ENCODE measurements at regions not wholly inside any gene's neighbourhood (a gene's known extent, or its start where the extent isn't known, plus 50 kb on each side); places are given as distances from the start of the nearest gene placed in this dataset.
"Not testable (repeated sequence)": the region's sequence is repeated elsewhere in the genome, so short reads cannot be mapped to it uniquely, and the experiment has no call there.

DNA sequence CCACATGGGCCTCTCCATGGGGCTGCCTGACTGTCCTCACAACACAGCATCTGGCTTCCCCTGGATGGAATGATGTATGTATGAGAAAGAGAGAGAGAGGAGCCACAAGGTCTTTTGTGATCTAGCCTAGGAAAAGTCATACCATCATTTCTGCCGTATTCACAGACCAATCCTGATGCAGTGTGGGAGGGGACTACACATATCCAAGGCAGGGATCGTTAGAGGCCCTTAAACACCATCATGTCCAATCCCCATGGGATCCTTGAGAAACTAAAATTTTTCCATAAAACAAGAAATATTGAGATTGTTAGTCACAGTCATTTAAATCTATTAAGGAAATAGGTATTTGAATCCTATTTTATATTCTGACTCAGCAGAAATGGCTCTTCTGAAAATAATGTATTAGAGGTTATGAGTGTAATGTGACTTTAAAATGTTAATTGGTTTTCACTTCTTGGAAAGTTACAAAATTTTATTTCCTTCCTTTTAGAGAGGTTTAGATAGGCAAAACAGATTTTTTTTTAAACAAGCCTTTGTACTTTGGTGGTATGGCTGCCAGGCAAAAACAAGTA is 65.1 kb upstream of the TSC22D2 start:
- Histone ChIP-seq H3K4me3 (ENCODE audit: low read length) (no peak overlapping the region), H3K27me3 (ENCODE audit: control insufficient read depth, insufficient read depth, low read length) (no peaks in the 10 kb centered on the region), H3K4me1 (ENCODE audit: control insufficient read depth, low read depth, low read length) (peaks cover 33% of the 10 kb centered on the region), H3K27ac (ENCODE audit: low read length) (no peak overlapping the region), H3K9me3 (ENCODE audit: control insufficient read depth, low read depth, low read length) (no peaks in the 10 kb centered on the region), H3K36me3 (ENCODE audit: control insufficient read depth, low read depth, low read length) (no peaks in the 10 kb centered on the region), H3K9ac (ENCODE audit: low read length) (no peak overlapping the region)

GRCh38 chr3:150341891-150342290 is 66.2 kb upstream of the TSC22D2 start:
- Histone ChIP-seq H3K4me3 (ENCODE audit: low read length) (no peak overlapping the region), H3K9ac (ENCODE audit: low read length) (no peak overlapping the region), H3K27ac (ENCODE audit: low read length) (no peak overlapping the region), H3K9me3 (ENCODE audit: control insufficient read depth, low read depth, low read length) (no peaks in the 10 kb centered on the region), H3K4me1 (ENCODE audit: control insufficient read depth, low read depth, low read length) (peaks cover 26% of the 10 kb centered on the region), H3K27me3 (ENCODE audit: control insufficient read depth, insufficient read depth, low read length) (no peaks in the 10 kb centered on the region), H3K36me3 (ENCODE audit: control insufficient read depth, low read depth, low read length) (no peaks in the 10 kb centered on the region)

GRCh38 chr3:150336363-150336762 is 71.7 kb upstream of the TSC22D2 start:
- H3K4me1 ChIP-seq (ENCODE audit: control insufficient read depth, low read depth, low read length), result peaks cover 17% of the 10 kb centered on the region
- not testable (repeated sequence) for H3K27me3 ChIP-seq (ENCODE audit: control insufficient read depth, insufficient read depth, low read length); H3K4me3 ChIP-seq (ENCODE audit: low read length); H3K9ac ChIP-seq (ENCODE audit: low read length); H3K27ac ChIP-seq (ENCODE audit: low read length); H3K36me3 ChIP-seq (ENCODE audit: control insufficient read depth, low read depth, low read length); H3K9me3 ChIP-seq (ENCODE audit: control insufficient read depth, low read depth, low read length)

- Histone ChIP-seq H3K9me3 (ENCODE audit: control insufficient read depth, low read depth, low read length) (no peaks in the 10 kb centered on the region), H3K27ac (ENCODE audit: low read length) (no peak overlapping the region), H3K36me3 (ENCODE audit: control insufficient read depth, low read depth, low read length) (no peaks in the 10 kb centered on the region), H3K4me3 (ENCODE audit: low read length) (peak overlapping the region; percentile 21), H3K4me1 (ENCODE audit: control insufficient read depth, low read depth, low read length) (peaks cover 17% of the 10 kb centered on the region), H3K27me3 (ENCODE audit: control insufficient read depth, insufficient read depth, low read length) (no peaks in the 10 kb centered on the region), H3K9ac (ENCODE audit: low read length) (no peak overlapping the region)
These were observed 72.5 kb upstream of the TSC22D2 start for GRCh38 chr3:150335631-150336030.

DNA sequence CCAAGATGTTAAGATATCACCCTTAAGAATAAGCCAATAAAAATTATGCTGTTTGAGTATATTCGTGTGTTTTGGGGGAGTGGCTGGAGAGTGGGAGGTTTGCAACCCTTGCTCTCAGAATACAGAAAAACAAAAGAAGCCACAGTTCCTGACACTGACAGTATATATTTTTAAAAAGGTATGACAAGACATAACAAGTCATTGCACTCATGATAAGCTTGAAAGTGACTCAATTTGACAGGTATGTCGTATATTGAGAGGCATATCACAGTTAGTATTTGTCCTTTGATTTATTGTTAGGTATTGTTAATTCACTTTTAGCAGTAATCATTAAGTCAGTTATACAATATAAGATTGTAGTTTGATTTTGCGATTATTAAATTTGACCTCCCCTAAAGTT is 73.1 kb upstream of the TSC22D2 start:
- Histone ChIP-seq H3K4me3 (ENCODE audit: low read length) (no peak overlapping the region), H3K9ac (ENCODE audit: low read length) (no peak overlapping the region), H3K27me3 (ENCODE audit: control insufficient read depth, insufficient read depth, low read length) (no peaks in the 10 kb centered on the region), H3K9me3 (ENCODE audit: control insufficient read depth, low read depth, low read length) (no peaks in the 10 kb centered on the region), H3K36me3 (ENCODE audit: control insufficient read depth, low read depth, low read length) (no peaks in the 10 kb centered on the region), H3K27ac (ENCODE audit: low read length) (no peak overlapping the region), H3K4me1 (ENCODE audit: control insufficient read depth, low read depth, low read length) (peaks cover 17% of the 10 kb centered on the region)

DNA sequence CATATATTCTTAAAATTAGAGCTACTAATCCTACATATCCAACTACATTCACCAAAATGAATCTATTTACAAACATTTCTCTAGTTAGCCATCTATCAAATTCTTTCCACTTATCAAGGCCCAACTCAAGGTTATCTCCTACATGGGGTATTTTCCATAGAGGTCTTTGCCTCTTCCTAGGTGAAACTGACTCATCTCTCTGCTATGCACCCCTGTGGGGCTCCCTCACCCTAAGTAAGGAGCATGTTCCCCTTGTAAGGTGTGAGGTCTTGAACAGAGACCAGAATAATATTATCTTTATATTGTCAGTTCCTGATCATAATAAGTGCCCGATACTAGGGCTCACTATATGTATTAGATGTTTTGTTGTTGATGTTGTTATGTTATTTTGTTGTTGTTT is 74.6 kb upstream of the TSC22D2 start:
- H3K27me3 ChIP-seq (ENCODE audit: control insufficient read depth, insufficient read depth, low read length), result no peaks in the 10 kb centered on the region
- peaks cover 17% of the 10 kb centered on the region for H3K4me1 ChIP-seq (ENCODE audit: control insufficient read depth, low read depth, low read length)
- H3K27ac ChIP-seq (ENCODE audit: low read length), result no peak overlapping the region
- H3K9me3 ChIP-seq (ENCODE audit: control insufficient read depth, low read depth, low read length), result no peaks in the 10 kb centered on the region
- no peaks in the 10 kb centered on the region for H3K36me3 ChIP-seq (ENCODE audit: control insufficient read depth, low read depth, low read length)
- H3K9ac ChIP-seq (ENCODE audit: low read length), result no peak overlapping the region
- H3K4me3 ChIP-seq (ENCODE audit: low read length), result no peak overlapping the region

DNA sequence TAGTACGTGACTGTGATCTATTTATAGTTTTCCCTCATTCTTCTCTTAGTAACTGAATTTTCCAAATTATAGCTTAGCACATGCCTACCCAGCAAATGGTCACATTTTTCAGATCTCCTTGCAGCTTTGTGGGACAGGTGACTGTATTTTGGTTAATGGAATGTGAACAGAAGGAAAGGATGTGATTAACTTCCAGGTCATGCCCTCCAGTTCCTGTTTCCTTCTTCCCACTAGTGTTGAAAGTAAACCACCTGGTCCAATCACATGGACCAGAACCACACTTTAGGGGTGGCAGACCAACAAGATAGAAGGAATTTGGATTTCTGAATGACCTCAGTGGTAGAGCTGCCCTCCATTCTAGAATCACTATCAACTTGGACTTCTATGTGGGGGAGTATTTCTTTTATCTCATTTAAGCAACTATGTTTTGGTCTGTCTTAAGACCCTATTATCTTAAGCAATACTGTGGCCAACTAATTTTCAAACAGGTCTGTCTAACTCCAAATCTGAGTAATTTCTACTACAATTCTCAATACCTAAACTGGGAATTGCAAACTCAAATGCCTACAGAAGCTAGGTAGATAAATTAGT is 76.0 kb upstream of the TSC22D2 start:
- H3K36me3 ChIP-seq (ENCODE audit: control insufficient read depth, low read depth, low read length), result no peaks in the 10 kb centered on the region
- H3K9me3 ChIP-seq (ENCODE audit: control insufficient read depth, low read depth, low read length), result no peaks in the 10 kb centered on the region
- H3K4me3 ChIP-seq (ENCODE audit: low read length), result no peak overlapping the region
- no peak overlapping the region for H3K9ac ChIP-seq (ENCODE audit: low read length)
- no peak overlapping the region for H3K27ac ChIP-seq (ENCODE audit: low read length)
- H3K4me1 ChIP-seq (ENCODE audit: control insufficient read depth, low read depth, low read length), result peaks cover 17% of the 10 kb centered on the region
- H3K27me3 ChIP-seq (ENCODE audit: control insufficient read depth, insufficient read depth, low read length), result no peaks in the 10 kb centered on the region

- Histone ChIP-seq H3K4me1 (ENCODE audit: control insufficient read depth, low read depth, low read length) (peaks cover 15% of the 10 kb centered on the region), H3K4me3 (ENCODE audit: low read length) (no peak overlapping the region), H3K9ac (ENCODE audit: low read length) (no peak overlapping the region), H3K27me3 (ENCODE audit: control insufficient read depth, insufficient read depth, low read length) (no peaks in the 10 kb centered on the region), H3K9me3 (ENCODE audit: control insufficient read depth, low read depth, low read length) (no peaks in the 10 kb centered on the region), H3K36me3 (ENCODE audit: control insufficient read depth, low read depth, low read length) (no peaks in the 10 kb centered on the region), H3K27ac (ENCODE audit: low read length) (no peak overlapping the region)
These were observed 77.2 kb upstream of the TSC22D2 start for GRCh38 chr3:150330872-150331271.

GRCh38 chr3:150330174-150330573 is 77.9 kb upstream of the TSC22D2 start:
- no peaks in the 10 kb centered on the region for H3K36me3 ChIP-seq (ENCODE audit: control insufficient read depth, low read depth, low read length)
- H3K27ac ChIP-seq (ENCODE audit: low read length), result no peak overlapping the region
- no peaks in the 10 kb centered on the region for H3K27me3 ChIP-seq (ENCODE audit: control insufficient read depth, insufficient read depth, low read length)
- H3K4me3 ChIP-seq (ENCODE audit: low read length), result no peak overlapping the region
- no peaks in the 10 kb centered on the region for H3K9me3 ChIP-seq (ENCODE audit: control insufficient read depth, low read depth, low read length)
- no peak overlapping the region for H3K9ac ChIP-seq (ENCODE audit: low read length)
- peaks cover 8% of the 10 kb centered on the region for H3K4me1 ChIP-seq (ENCODE audit: control insufficient read depth, low read depth, low read length)

- H3K9ac ChIP-seq (ENCODE audit: low read length), result no peak overlapping the region
- H3K27ac ChIP-seq (ENCODE audit: low read length), result no peak overlapping the region
- no peak overlapping the region for H3K4me3 ChIP-seq (ENCODE audit: low read length)
- no peaks in the 10 kb centered on the region for H3K9me3 ChIP-seq (ENCODE audit: control insufficient read depth, low read depth, low read length)
- H3K27me3 ChIP-seq (ENCODE audit: control insufficient read depth, insufficient read depth, low read length), result no peaks in the 10 kb centered on the region
- peaks cover 4% of the 10 kb centered on the region for H3K4me1 ChIP-seq (ENCODE audit: control insufficient read depth, low read depth, low read length)
- H3K36me3 ChIP-seq (ENCODE audit: control insufficient read depth, low read depth, low read length), result no peaks in the 10 kb centered on the region
These were observed 78.7 kb upstream of the TSC22D2 start for GRCh38 chr3:150329408-150329807.

GRCh38 chr3:150328654-150329040 is 79.5 kb upstream of the TSC22D2 start:
- H3K4me3 ChIP-seq (ENCODE audit: low read length), result no peak overlapping the region
- H3K4me1 ChIP-seq (ENCODE audit: control insufficient read depth, low read depth, low read length), result peaks cover 4% of the 10 kb centered on the region
- H3K36me3 ChIP-seq (ENCODE audit: control insufficient read depth, low read depth, low read length), result no peaks in the 10 kb centered on the region
- H3K27ac ChIP-seq (ENCODE audit: low read length), result no peak overlapping the region
- no peaks in the 10 kb centered on the region for H3K27me3 ChIP-seq (ENCODE audit: control insufficient read depth, insufficient read depth, low read length)
- H3K9me3 ChIP-seq (ENCODE audit: control insufficient read depth, low read depth, low read length), result no peaks in the 10 kb centered on the region
- H3K9ac ChIP-seq (ENCODE audit: low read length), result no peak overlapping the region
